HL-60 (cell line): ENCODE measurements at regions not wholly inside any gene's neighbourhood (a gene's known extent, or its start where the extent isn't known, plus 50 kb on each side); places are given as distances from the start of the nearest gene placed in this dataset.

Experiments
- CTCF ChIP-seq: IDR thresholded peaks from one replicate; pipeline ENCODE4 v1.5.1; 2011; ENCODE audit warnings: low read length, control low read depth, inconsistent platforms; ENCODE audit not compliant: insufficient read depth
- POLR2AphosphoS5 ChIP-seq: IDR thresholded peaks from 2 replicates; pipeline ENCODE4 v1.6.1; 2012; ENCODE audit warnings: low read depth
- REST ChIP-seq: IDR thresholded peaks from 2 replicates; pipeline ENCODE4 v1.6.1; 2012; ENCODE audit warnings: low read depth; ENCODE audit not compliant: insufficient replicate concordance

GRCh38 chr16:25478476-25478875, 213.3 kb upstream of the HS3ST4 start:
- TF ChIP-seq CTCF = no peak
- TF ChIP-seq REST = no peak
- TF ChIP-seq POLR2AphosphoS5 = no peak
